ENCODE measurements at regions not wholly inside any gene's neighbourhood (a gene's known extent, or its start where the extent isn't known, plus 50 kb on each side); places are given as distances from the start of the nearest gene placed in this dataset.

DNA sequence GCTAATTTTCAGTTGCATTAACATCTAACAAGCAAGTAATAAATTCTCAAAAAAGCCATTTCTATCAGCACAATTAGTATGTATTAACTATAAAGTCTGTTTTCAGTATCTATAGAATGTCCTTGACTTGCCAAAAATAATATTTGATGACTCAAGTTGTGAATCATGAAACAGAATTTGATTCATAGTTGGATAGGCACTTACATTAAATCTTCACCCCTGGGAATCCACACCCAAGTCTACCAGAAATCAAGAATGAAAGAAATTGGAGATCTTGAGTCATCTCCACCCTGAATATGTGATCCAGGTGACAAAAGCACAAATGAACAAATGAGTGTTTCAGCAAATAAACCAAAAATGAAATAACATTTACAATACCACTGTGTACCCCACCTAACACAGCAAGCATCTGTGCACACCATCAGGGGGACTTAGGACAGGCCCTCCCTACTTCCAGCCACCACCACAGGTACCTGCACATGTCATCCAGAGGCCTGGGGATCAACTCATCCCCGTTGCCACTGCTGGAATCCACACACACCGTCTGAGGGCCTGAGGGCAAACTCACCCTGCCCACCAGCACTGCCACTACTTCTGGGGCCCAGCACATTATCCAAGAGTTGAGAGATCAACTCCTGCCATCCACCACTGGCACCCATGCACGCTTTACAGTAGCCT, 160.1 kb downstream of the MTERF1 start:
- ATAC-seq (no peak), DNase-seq (ENCODE audit: low spot score) (no peak), FAIRE-seq (no peak)
- H3K4me1 ChIP-seq (ENCODE audit: insufficient read depth, low read length), result no peaks in the 10 kb centered on the region
- in situ Hi-C loops (cut with HindIII; ENCODE audit: extremely low pct_ligation_motif_present, low pct_unique_long_range_greater_than_20kb), result no loop called here
- no peak overlapping the region for H2AFZ ChIP-seq (ENCODE audit: low read length)
- H3K9ac ChIP-seq (ENCODE audit: insufficient read depth, low read depth, low read length), result no peak overlapping the region
- no peak overlapping the region for H3K4me3 ChIP-seq (replicated peaks in 1 of 3; ENCODE audit: insufficient read depth in 1 of 3, low read depth in 2 of 3, low read length in 3 of 3)
- POLR2A ChIA-PET, result no interaction called here
- H3K9me3 ChIP-seq (ENCODE audit: low read length), result no peaks in the 10 kb centered on the region
- intact Hi-C loops (cut with micrococcal nuclease; ENCODE audit: unreplicated experiment), result no loop called here
- H4K20me1 ChIP-seq (ENCODE audit: insufficient read depth, low read length), result no peaks in the 10 kb centered on the region
- no peaks in the 10 kb centered on the region for H3K27me3 ChIP-seq (ENCODE audit: control insufficient read depth in 1 of 2, insufficient read depth in 2 of 2, low read length in 2 of 2)
- 0% methylated on average over 2 of the region's 3 CpGs for WGBS (ENCODE audit: low lambda C conversion rate)
- H3K79me2 ChIP-seq (ENCODE audit: insufficient read depth, low read length), result no peaks in the 10 kb centered on the region
- no peak overlapping the region for H3K27ac ChIP-seq (ENCODE audit: extremely low read length, insufficient read depth, low read length)
- TF ChIP-seq, protein P1, sequence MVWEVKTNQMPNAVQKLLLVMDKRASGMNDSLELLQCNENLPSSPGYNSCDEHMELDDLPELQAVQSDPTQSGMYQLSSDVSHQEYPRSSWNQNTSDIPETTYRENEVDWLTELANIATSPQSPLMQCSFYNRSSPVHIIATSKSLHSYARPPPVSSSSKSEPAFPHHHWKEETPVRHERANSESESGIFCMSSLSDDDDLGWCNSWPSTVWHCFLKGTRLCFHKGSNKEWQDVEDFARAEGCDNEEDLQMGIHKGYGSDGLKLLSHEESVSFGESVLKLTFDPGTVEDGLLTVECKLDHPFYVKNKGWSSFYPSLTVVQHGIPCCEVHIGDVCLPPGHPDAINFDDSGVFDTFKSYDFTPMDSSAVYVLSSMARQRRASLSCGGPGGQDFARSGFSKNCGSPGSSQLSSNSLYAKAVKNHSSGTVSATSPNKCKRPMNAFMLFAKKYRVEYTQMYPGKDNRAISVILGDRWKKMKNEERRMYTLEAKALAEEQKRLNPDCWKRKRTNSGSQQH (CRISPR knock-in tag; IDR thresholded peaks at IDR 0.05; ENCODE audit: low read depth), result no peak
- TF ChIP-seq ETV6 (CRISPR knock-in tag; conservative IDR thresholded peaks at IDR 0.05), result no peak
- TF ChIP-seq, protein P2, sequence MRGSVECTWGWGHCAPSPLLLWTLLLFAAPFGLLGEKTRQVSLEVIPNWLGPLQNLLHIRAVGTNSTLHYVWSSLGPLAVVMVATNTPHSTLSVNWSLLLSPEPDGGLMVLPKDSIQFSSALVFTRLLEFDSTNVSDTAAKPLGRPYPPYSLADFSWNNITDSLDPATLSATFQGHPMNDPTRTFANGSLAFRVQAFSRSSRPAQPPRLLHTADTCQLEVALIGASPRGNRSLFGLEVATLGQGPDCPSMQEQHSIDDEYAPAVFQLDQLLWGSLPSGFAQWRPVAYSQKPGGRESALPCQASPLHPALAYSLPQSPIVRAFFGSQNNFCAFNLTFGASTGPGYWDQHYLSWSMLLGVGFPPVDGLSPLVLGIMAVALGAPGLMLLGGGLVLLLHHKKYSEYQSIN (CRISPR knock-in tag; IDR thresholded peaks at IDR 0.05; ENCODE audit: borderline replicate concordance), result no peak
- no peak for TF ChIP-seq ZNF75D (CRISPR knock-in tag; IDR thresholded peaks at IDR 0.05; ENCODE audit: borderline replicate concordance)
- TF ChIP-seq ZBTB42 (CRISPR knock-in tag; IDR thresholded peaks at IDR 0.05), result no peak
- TF ChIP-seq ASH2L (IDR thresholded peaks at IDR 0.05; ENCODE audit: insufficient read length, low read depth, low read length), result no peak
- no TSS peak for BruUV-seq (replicated peaks)
- CTCF ChIA-PET (ENCODE audit: low intra/inter-chr PET ratio, low total read pairs), result no interaction called here
- no peak overlapping the region for H3K4me2 ChIP-seq (ENCODE audit: low read depth, low read length)
- H3K36me3 ChIP-seq (replicated peaks in 1 of 2; ENCODE audit: control insufficient read depth in 1 of 2, insufficient read depth in 2 of 2, low read length in 2 of 2), result no peaks in the 10 kb centered on the region

All from HepG2 (cell line).